Ishikawa (cell line): ENCODE measurements at regions not wholly inside any gene's neighbourhood (a gene's known extent, or its start where the extent isn't known, plus 50 kb on each side); places are given as distances from the start of the nearest gene placed in this dataset.

ENCODE experiments used
- CEBPB ChIP-seq: IDR thresholded peaks from 2 replicates; pipeline ENCODE4 v1.6.1; 2012
- CREB1 ChIP-seq: IDR thresholded peaks from 2 replicates; pipeline ENCODE4 v1.6.1; 2012; ENCODE audit warnings: low read depth
- EGR1 ChIP-seq: IDR thresholded peaks from 2 replicates; pipeline ENCODE4 v1.6.1; 2012
- EP300 ChIP-seq: IDR thresholded peaks from 2 replicates; pipeline ENCODE4 v1.6.1; 2012; ENCODE audit warnings: borderline replicate concordance
- FOXM1 ChIP-seq: IDR thresholded peaks from 2 replicates; pipeline ENCODE4 v1.6.1; 2012; ENCODE audit warnings: low read depth, borderline replicate concordance
- NFIC ChIP-seq: IDR thresholded peaks from 2 replicates; pipeline ENCODE4 v1.6.1; 2012
- RAD21 ChIP-seq: IDR thresholded peaks from 2 replicates; pipeline ENCODE4 v1.6.1; 2012; ENCODE audit warnings: low read depth
- TAF1 ChIP-seq: IDR thresholded peaks from 2 replicates; pipeline ENCODE4 v1.6.1; 2012; ENCODE audit warnings: low read depth, mild to moderate bottlenecking
- TCF12 ChIP-seq: IDR thresholded peaks from 2 replicates; pipeline ENCODE4 v1.6.1; 2012; ENCODE audit warnings: low read depth
- TEAD4 ChIP-seq: IDR thresholded peaks from 2 replicates; pipeline ENCODE4 v1.6.1; 2012
- YY1 ChIP-seq: IDR thresholded peaks from 2 replicates; pipeline ENCODE4 v1.6.1; 2012; ENCODE audit warnings: low read depth
- ZBTB7A ChIP-seq: IDR thresholded peaks from 2 replicates; pipeline ENCODE4 v1.6.1; 2012; ENCODE audit warnings: low read depth
- TF ChIP-seq, protein P1 (sequence below): IDR thresholded peaks from 2 replicates; pipeline ENCODE4 v1.6.1; 2012
- TF ChIP-seq, protein P2 (sequence below): IDR thresholded peaks from 2 replicates; pipeline ENCODE4 v1.6.1; 2012
- TF ChIP-seq, protein P3 (sequence below): IDR thresholded peaks from 2 replicates; pipeline ENCODE4 v1.6.1; 2012; ENCODE audit warnings: low read depth, mild to moderate bottlenecking

DNA sequence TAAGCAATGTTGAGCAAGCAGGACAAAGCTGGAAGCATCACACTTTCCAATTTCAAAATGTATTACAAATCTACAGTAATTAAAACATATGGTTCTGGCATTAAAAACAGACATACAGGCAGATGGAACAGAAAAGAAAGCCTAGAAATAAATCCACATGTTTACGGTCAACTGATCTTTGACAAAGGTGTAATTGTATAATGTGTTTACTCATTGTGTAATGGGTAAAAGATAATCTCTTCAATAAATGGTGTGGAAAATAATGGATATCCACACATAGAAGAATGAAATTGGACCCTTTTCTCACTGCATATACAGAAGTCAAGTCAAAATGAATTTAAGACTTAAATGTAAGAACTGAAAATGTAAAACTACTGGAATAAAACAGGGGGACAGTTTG is 394.2 kb downstream of the ANKRD50 start:
- TF ChIP-seq FOXM1 (peak; percentile 58; the same call in 1 of the 2 replicates), EP300 (peak; percentile 70; the same call in 1 of the 2 replicates), TEAD4 (no peak; the same call in 1 of the 2 replicates), CEBPB (peak; percentile 80), NFIC (peak; percentile 59; the same call in 1 of the 2 replicates)

DNA sequence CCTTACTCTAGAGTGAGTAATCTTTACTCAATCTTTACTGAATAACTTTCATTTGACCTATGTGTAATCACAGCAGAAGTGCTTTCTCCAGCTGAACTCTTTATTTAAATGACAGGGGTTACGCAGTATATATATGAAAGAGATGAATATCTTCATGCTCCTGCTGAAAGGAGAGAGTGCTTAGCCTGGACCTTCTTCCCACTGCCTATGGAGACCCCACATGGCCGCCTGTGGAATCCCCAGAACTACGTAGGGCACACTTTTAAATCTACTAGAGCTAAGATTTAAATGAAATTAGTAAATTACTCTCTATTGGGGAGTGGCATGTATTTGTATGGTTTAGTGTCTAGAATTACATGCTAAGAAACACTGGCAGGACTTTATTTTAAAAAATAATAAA is 391.2 kb downstream of the ANKRD50 start:
- TF ChIP-seq CREB1 (no peak), TEAD4 (no peak), FOXM1 (no peak), ZBTB7A (no peak), TAF1 (no peak), TCF12 (no peak), CEBPB (no peak), NFIC (no peak), RAD21 (no peak), EGR1 (no peak), EP300 (no peak), YY1 (no peak)
- TF ChIP-seq, protein P1, sequence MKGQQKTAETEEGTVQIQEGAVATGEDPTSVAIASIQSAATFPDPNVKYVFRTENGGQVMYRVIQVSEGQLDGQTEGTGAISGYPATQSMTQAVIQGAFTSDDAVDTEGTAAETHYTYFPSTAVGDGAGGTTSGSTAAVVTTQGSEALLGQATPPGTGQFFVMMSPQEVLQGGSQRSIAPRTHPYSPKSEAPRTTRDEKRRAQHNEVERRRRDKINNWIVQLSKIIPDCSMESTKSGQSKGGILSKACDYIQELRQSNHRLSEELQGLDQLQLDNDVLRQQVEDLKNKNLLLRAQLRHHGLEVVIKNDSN, result no peak
- TF ChIP-seq, protein P2, sequence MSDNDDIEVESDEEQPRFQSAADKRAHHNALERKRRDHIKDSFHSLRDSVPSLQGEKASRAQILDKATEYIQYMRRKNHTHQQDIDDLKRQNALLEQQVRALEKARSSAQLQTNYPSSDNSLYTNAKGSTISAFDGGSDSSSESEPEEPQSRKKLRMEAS, result no peak
- TF ChIP-seq, protein P3, sequence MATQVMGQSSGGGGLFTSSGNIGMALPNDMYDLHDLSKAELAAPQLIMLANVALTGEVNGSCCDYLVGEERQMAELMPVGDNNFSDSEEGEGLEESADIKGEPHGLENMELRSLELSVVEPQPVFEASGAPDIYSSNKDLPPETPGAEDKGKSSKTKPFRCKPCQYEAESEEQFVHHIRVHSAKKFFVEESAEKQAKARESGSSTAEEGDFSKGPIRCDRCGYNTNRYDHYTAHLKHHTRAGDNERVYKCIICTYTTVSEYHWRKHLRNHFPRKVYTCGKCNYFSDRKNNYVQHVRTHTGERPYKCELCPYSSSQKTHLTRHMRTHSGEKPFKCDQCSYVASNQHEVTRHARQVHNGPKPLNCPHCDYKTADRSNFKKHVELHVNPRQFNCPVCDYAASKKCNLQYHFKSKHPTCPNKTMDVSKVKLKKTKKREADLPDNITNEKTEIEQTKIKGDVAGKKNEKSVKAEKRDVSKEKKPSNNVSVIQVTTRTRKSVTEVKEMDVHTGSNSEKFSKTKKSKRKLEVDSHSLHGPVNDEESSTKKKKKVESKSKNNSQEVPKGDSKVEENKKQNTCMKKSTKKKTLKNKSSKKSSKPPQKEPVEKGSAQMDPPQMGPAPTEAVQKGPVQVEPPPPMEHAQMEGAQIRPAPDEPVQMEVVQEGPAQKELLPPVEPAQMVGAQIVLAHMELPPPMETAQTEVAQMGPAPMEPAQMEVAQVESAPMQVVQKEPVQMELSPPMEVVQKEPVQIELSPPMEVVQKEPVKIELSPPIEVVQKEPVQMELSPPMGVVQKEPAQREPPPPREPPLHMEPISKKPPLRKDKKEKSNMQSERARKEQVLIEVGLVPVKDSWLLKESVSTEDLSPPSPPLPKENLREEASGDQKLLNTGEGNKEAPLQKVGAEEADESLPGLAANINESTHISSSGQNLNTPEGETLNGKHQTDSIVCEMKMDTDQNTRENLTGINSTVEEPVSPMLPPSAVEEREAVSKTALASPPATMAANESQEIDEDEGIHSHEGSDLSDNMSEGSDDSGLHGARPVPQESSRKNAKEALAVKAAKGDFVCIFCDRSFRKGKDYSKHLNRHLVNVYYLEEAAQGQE, result no peak

DNA sequence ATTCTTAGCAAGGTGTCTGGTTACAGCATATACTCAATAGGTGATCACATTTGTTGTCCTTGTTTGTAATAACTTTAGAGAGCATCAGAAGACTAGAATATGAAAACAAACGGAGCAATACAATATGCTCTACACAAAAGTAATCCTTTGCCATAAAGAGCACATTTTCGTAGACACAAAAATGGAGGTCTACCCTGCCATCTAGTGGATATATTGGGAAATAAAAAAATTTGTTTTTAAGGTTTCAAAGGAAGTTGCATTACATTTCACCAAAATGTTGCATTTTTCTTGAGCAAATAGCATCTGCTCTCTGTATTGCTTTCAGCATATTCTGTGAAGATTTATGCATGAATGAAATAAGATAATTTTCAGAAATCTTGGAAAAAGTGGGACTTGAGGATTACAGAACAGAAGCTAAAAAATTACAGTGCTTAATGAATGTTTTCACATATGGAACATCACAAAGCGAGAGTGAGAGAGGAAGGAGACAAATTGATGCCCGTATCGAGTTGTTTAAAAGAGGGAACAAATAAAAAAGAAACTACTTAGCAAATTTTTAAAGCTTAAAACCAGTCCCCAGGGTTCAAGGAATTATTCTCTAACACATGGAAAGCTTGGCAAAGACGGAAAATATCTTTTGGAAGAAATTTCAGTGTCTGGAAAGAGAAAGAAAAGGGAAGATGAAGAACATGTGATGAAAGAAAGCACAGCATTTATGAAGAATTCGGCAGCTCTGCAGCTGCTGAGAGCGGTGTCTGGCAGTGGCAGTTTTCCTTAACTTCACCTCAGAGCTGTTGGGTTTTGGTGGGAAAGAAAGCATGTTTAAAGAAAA is 390.1 kb downstream of the ANKRD50 start:
- TF ChIP-seq YY1, result no peak
- peak; percentile 80 for TF ChIP-seq RAD21

DNA sequence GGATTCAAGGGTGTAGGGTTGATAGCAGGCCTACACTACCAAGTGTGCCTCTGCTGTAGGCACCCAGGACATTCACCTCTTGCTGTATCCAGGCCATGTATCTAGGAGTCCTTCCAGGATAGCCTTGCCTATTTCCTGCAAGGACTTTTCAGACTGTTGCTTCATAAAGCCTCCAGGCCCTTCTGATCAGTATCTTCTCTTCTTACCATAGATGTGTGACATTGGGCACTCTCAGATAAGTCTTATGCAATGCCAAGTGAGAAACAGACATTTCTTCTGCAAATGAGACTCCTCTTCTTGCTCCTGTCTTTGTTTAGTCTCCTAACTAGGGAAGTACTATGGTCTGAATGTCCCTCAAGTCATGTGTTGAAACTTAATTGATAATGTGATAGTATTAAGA is 386.8 kb downstream of the ANKRD50 start:
- TF ChIP-seq, protein P3, result no peak
- TF ChIP-seq, protein P2, result no peak
- TF ChIP-seq RAD21, result no peak
- TF ChIP-seq TEAD4, result no peak
- TF ChIP-seq ZBTB7A, result no peak
- TF ChIP-seq, protein P1, result no peak
- TF ChIP-seq CREB1, result no peak
- TF ChIP-seq YY1, result no peak
- no peak for TF ChIP-seq TAF1

DNA sequence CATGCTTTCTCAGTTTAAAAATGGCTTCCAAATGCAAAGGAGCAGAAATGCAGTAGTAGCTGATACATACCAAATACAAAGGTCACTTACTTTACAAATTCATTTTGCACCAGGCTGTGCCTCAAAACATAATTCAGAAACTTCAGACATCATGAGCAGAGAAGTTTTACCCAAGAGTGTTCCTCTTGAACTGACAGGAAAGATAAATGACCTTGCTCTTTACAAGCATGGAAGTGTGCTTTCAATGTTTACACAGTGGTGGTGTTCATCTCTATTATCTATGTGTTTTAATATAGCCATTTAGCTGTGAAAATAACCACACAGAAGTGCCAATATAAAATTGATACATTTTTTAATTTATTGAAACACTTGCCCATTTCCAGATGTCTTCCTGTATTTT is 383.4 kb downstream of the ANKRD50 start:
- no peak for TF ChIP-seq TCF12
- TF ChIP-seq YY1, result no peak
- no peak for TF ChIP-seq TAF1
- TF ChIP-seq TEAD4, result no peak
- TF ChIP-seq, protein P3, result no peak
- no peak for TF ChIP-seq EP300
- TF ChIP-seq NFIC, result no peak
- TF ChIP-seq ZBTB7A, result no peak
- TF ChIP-seq CEBPB, result no peak
- no peak for TF ChIP-seq EGR1
- TF ChIP-seq, protein P2, result no peak
- TF ChIP-seq RAD21, result no peak
- TF ChIP-seq, protein P1, result no peak
- TF ChIP-seq CREB1, result no peak
- TF ChIP-seq FOXM1, result no peak
